ENCODE measurements at regions not wholly inside any gene's neighbourhood (a gene's known extent, or its start where the extent isn't known, plus 50 kb on each side); places are given as distances from the start of the nearest gene placed in this dataset.

DNA sequence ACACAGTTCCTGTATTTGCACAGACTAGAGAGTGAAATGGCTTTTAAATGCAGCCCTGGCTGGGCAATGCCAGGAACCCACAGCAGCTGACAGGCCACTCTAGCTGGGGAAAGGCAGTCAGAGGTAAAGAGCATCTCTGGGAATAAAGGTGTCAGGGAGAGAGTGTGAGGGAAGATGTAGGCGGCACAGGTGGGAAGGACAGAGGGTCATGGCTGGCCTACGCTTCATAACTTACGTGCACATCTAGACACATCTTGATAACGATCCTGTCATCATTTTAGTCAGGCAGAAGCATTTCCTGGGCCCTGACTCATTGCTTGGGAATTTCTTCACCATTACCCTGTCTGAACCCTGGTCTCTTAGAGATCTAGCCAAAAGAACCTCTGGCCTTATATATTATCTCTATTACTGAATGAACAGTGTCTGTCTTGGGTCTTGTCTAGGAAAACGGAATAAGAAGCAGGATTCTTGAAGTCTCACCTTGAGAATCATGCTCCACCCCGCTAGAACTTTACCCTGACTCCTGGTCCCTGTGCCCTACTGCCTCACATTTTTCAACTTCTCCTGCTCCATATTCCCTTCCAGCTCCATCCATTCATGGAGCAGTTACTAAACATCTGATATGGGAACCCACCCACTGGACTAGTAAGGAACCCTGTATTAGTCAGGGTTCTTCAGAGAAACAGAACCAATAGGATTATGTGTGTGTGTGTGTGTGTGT lies 106.4 kb upstream of the ELL2 start:
- TF ChIP-seq, protein P1, sequence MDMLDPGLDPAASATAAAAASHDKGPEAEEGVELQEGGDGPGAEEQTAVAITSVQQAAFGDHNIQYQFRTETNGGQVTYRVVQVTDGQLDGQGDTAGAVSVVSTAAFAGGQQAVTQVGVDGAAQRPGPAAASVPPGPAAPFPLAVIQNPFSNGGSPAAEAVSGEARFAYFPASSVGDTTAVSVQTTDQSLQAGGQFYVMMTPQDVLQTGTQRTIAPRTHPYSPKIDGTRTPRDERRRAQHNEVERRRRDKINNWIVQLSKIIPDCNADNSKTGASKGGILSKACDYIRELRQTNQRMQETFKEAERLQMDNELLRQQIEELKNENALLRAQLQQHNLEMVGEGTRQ (CRISPR knock-in tag; IDR thresholded peaks at IDR 0.05): no peak
- TF ChIP-seq ZNF121 (CRISPR knock-in tag; IDR thresholded peaks at IDR 0.05) (no peak), NR2C2 (CRISPR knock-in tag; IDR thresholded peaks at IDR 0.05) (no peak)
- TF ChIP-seq, protein P2, sequence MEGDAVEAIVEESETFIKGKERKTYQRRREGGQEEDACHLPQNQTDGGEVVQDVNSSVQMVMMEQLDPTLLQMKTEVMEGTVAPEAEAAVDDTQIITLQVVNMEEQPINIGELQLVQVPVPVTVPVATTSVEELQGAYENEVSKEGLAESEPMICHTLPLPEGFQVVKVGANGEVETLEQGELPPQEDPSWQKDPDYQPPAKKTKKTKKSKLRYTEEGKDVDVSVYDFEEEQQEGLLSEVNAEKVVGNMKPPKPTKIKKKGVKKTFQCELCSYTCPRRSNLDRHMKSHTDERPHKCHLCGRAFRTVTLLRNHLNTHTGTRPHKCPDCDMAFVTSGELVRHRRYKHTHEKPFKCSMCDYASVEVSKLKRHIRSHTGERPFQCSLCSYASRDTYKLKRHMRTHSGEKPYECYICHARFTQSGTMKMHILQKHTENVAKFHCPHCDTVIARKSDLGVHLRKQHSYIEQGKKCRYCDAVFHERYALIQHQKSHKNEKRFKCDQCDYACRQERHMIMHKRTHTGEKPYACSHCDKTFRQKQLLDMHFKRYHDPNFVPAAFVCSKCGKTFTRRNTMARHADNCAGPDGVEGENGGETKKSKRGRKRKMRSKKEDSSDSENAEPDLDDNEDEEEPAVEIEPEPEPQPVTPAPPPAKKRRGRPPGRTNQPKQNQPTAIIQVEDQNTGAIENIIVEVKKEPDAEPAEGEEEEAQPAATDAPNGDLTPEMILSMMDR (IDR thresholded peaks at IDR 0.05): no peak
- TF ChIP-seq, protein P3, sequence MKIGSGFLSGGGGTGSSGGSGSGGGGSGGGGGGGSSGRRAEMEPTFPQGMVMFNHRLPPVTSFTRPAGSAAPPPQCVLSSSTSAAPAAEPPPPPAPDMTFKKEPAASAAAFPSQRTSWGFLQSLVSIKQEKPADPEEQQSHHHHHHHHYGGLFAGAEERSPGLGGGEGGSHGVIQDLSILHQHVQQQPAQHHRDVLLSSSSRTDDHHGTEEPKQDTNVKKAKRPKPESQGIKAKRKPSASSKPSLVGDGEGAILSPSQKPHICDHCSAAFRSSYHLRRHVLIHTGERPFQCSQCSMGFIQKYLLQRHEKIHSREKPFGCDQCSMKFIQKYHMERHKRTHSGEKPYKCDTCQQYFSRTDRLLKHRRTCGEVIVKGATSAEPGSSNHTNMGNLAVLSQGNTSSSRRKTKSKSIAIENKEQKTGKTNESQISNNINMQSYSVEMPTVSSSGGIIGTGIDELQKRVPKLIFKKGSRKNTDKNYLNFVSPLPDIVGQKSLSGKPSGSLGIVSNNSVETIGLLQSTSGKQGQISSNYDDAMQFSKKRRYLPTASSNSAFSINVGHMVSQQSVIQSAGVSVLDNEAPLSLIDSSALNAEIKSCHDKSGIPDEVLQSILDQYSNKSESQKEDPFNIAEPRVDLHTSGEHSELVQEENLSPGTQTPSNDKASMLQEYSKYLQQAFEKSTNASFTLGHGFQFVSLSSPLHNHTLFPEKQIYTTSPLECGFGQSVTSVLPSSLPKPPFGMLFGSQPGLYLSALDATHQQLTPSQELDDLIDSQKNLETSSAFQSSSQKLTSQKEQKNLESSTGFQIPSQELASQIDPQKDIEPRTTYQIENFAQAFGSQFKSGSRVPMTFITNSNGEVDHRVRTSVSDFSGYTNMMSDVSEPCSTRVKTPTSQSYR (CRISPR knock-in tag; IDR thresholded peaks at IDR 0.05): no peak
- TF ChIP-seq, protein P4, sequence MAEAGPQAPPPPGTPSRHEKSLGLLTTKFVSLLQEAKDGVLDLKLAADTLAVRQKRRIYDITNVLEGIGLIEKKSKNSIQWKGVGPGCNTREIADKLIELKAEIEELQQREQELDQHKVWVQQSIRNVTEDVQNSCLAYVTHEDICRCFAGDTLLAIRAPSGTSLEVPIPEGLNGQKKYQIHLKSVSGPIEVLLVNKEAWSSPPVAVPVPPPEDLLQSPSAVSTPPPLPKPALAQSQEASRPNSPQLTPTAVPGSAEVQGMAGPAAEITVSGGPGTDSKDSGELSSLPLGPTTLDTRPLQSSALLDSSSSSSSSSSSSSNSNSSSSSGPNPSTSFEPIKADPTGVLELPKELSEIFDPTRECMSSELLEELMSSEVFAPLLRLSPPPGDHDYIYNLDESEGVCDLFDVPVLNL (CRISPR knock-in tag; IDR thresholded peaks at IDR 0.05; ENCODE audit: borderline replicate concordance, low read depth): no peak
- TF ChIP-seq, protein P5, sequence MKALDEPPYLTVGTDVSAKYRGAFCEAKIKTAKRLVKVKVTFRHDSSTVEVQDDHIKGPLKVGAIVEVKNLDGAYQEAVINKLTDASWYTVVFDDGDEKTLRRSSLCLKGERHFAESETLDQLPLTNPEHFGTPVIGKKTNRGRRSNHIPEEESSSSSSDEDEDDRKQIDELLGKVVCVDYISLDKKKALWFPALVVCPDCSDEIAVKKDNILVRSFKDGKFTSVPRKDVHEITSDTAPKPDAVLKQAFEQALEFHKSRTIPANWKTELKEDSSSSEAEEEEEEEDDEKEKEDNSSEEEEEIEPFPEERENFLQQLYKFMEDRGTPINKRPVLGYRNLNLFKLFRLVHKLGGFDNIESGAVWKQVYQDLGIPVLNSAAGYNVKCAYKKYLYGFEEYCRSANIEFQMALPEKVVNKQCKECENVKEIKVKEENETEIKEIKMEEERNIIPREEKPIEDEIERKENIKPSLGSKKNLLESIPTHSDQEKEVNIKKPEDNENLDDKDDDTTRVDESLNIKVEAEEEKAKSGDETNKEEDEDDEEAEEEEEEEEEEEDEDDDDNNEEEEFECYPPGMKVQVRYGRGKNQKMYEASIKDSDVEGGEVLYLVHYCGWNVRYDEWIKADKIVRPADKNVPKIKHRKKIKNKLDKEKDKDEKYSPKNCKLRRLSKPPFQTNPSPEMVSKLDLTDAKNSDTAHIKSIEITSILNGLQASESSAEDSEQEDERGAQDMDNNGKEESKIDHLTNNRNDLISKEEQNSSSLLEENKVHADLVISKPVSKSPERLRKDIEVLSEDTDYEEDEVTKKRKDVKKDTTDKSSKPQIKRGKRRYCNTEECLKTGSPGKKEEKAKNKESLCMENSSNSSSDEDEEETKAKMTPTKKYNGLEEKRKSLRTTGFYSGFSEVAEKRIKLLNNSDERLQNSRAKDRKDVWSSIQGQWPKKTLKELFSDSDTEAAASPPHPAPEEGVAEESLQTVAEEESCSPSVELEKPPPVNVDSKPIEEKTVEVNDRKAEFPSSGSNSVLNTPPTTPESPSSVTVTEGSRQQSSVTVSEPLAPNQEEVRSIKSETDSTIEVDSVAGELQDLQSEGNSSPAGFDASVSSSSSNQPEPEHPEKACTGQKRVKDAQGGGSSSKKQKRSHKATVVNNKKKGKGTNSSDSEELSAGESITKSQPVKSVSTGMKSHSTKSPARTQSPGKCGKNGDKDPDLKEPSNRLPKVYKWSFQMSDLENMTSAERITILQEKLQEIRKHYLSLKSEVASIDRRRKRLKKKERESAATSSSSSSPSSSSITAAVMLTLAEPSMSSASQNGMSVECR (CRISPR knock-in tag; IDR thresholded peaks at IDR 0.05; ENCODE audit: borderline replicate concordance): no peak
- TF ChIP-seq, protein P6, sequence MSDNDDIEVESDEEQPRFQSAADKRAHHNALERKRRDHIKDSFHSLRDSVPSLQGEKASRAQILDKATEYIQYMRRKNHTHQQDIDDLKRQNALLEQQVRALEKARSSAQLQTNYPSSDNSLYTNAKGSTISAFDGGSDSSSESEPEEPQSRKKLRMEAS (CRISPR knock-in tag; IDR thresholded peaks at IDR 0.05): no peak
